PC-9 (cell line): ENCODE measurements at regions not wholly inside any gene's neighbourhood (a gene's known extent, or its start where the extent isn't known, plus 50 kb on each side); places are given as distances from the start of the nearest gene placed in this dataset.

Source experiments
- EZH2 ChIP-seq: fragments of 200-600 bp; sonication (generic); IDR thresholded peaks from 2 replicates; pipeline ENCODE4 v1.8.0; 2017; ENCODE audit warnings: antibody characterized with exemption, low read depth
- TF ChIP-seq, protein P1 (sequence below): fragments of 200-600 bp; sonication (generic); conservative IDR thresholded peaks from 2 replicates; pipeline ENCODE4 v1.6.1; 2017; ENCODE audit warnings: mixed run types, antibody characterized with exemption, mild to moderate bottlenecking, moderate library complexity

DNA sequence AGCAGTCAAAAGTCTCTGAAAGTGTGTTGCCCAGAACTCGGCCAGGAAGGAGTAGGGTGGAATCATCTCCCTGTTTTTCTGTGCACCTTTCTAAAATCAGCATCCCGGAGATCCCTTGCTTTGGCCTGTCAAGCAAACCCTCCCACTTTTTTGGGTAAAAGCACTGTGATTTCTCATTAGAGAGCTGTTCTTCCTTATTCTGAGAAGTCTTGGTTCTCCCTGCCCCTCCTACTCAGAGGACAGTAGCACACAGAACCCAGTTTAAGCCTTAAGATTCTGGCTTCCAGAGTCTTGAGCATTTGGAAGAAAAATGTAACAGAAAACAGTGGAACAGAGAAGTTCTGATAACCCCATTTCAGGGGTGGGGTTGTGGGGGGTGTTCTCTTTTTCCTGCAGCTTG, 52.6 kb upstream of the KATNAL1 start:
- TF ChIP-seq, protein P1, sequence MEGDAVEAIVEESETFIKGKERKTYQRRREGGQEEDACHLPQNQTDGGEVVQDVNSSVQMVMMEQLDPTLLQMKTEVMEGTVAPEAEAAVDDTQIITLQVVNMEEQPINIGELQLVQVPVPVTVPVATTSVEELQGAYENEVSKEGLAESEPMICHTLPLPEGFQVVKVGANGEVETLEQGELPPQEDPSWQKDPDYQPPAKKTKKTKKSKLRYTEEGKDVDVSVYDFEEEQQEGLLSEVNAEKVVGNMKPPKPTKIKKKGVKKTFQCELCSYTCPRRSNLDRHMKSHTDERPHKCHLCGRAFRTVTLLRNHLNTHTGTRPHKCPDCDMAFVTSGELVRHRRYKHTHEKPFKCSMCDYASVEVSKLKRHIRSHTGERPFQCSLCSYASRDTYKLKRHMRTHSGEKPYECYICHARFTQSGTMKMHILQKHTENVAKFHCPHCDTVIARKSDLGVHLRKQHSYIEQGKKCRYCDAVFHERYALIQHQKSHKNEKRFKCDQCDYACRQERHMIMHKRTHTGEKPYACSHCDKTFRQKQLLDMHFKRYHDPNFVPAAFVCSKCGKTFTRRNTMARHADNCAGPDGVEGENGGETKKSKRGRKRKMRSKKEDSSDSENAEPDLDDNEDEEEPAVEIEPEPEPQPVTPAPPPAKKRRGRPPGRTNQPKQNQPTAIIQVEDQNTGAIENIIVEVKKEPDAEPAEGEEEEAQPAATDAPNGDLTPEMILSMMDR = no peak
- no peak for TF ChIP-seq EZH2
